Globus pallidus (tissue), 1 donor: ENCODE measurements at regions not wholly inside any gene's neighbourhood (a gene's known extent, or its start where the extent isn't known, plus 50 kb on each side); places are given as distances from the start of the nearest gene placed in this dataset.

ENCODE experiments used
- DNase-seq: peaks from one replicate; pipeline ENCODE4 v3.0.0-alpha.2; 2015; ENCODE audit warnings: low spot score

GRCh38 chr4:162732876-162733275 is 433.8 kb downstream of the NAF1 start:
- no peak for DNase-seq

GRCh38 chr4:162727766-162728165 is 438.9 kb downstream of the NAF1 start:
- DNase-seq = no peak

- no peak for DNase-seq
Measured at GRCh38 chr4:162727232-162727631, 439.5 kb downstream of the NAF1 start.

GRCh38 chr4:162715401-162715800 is 451.3 kb downstream of the NAF1 start:
- DNase-seq = no peak

- DNase-seq = no peak
Measured at GRCh38 chr4:162707962-162708361, 458.7 kb downstream of the NAF1 start.

GRCh38 chr4:162706632-162707031 is 460.1 kb downstream of the NAF1 start:
- no peak for DNase-seq

GRCh38 chr4:162706051-162706450 is 460.6 kb downstream of the NAF1 start:
- DNase-seq = no peak

- no peak for DNase-seq
Measured at GRCh38 chr4:162705130-162705803, 461.4 kb downstream of the NAF1 start.

GRCh38 chr4:162700815-162701361 is 465.8 kb downstream of the NAF1 start:
- DNase-seq = no peak

- no peak for DNase-seq
Measured at GRCh38 chr4:162700358-162700757, 466.3 kb downstream of the NAF1 start.

- DNase-seq = no peak
Measured at GRCh38 chr4:162699629-162700028, 467.1 kb downstream of the NAF1 start.

GRCh38 chr4:162685410-162685809 is 481.3 kb downstream of the NAF1 start:
- no peak for DNase-seq

GRCh38 chr4:162684998-162685397 is 481.7 kb downstream of the NAF1 start:
- no peak for DNase-seq

GRCh38 chr4:162684371-162684700 is 482.4 kb downstream of the NAF1 start:
- DNase-seq = no peak

- no peak for DNase-seq
Measured at GRCh38 chr4:162683659-162684370, 482.9 kb downstream of the NAF1 start.

- DNase-seq = no peak
Measured at GRCh38 chr4:162682651-162683050, 484.0 kb downstream of the NAF1 start.

GRCh38 chr4:162681212-162681611 is 485.5 kb downstream of the NAF1 start:
- DNase-seq = no peak

GRCh38 chr4:162675661-162676060 is 491.0 kb downstream of the NAF1 start:
- no peak for DNase-seq

GRCh38 chr4:162661913-162662312 is 498.1 kb upstream of the FSTL5 start:
- no peak for DNase-seq

- DNase-seq = no peak
Measured at GRCh38 chr4:162659716-162660115, 495.9 kb upstream of the FSTL5 start.

GRCh38 chr4:162657966-162658365 is 494.2 kb upstream of the FSTL5 start:
- DNase-seq = no peak

GRCh38 chr4:162650166-162650565 is 486.4 kb upstream of the FSTL5 start:
- no peak for DNase-seq

GRCh38 chr4:162645381-162645780 is 481.6 kb upstream of the FSTL5 start:
- no peak for DNase-seq

GRCh38 chr4:162644346-162644745 is 480.5 kb upstream of the FSTL5 start:
- no peak for DNase-seq
